Ovary (tissue), 3 donors: ENCODE measurements at regions not wholly inside any gene's neighbourhood (a gene's known extent, or its start where the extent isn't known, plus 50 kb on each side); places are given as distances from the start of the nearest gene placed in this dataset.

ENCODE experiments used
- EP300 ChIP-seq: sonication (generic); formaldehyde crosslinking; IDR thresholded peaks from one replicate; pipeline ENCODE4 v1.6.1; 2017; ENCODE audit warnings: antibody characterized with exemption
- POLR2A ChIP-seq: fragments of 450-650 bp; IDR thresholded peaks from one replicate; pipeline ENCODE4 v1.6.1; 2017; ENCODE audit warnings: antibody characterized with exemption, mild to moderate bottlenecking, moderate library complexity
- TF ChIP-seq, protein P1 (sequence below), 3 donors: fragments of 450-650 bp in 2 of 3; fragments of 200-600 bp in 1 of 3; IDR thresholded peaks; one replicate each; pipeline versions ENCODE4 v1.5.1 to v1.8.0; 2016 to 2022; ENCODE audit warnings: antibody characterized with exemption in 3 of 3, mild to moderate bottlenecking in 1 of 3
- donor health status: DM: no; HTN: no; CAD: no.

GRCh38 chr16:79662669-79663313 is 62.3 kb upstream of the MAF start:
- TF ChIP-seq, protein P1, sequence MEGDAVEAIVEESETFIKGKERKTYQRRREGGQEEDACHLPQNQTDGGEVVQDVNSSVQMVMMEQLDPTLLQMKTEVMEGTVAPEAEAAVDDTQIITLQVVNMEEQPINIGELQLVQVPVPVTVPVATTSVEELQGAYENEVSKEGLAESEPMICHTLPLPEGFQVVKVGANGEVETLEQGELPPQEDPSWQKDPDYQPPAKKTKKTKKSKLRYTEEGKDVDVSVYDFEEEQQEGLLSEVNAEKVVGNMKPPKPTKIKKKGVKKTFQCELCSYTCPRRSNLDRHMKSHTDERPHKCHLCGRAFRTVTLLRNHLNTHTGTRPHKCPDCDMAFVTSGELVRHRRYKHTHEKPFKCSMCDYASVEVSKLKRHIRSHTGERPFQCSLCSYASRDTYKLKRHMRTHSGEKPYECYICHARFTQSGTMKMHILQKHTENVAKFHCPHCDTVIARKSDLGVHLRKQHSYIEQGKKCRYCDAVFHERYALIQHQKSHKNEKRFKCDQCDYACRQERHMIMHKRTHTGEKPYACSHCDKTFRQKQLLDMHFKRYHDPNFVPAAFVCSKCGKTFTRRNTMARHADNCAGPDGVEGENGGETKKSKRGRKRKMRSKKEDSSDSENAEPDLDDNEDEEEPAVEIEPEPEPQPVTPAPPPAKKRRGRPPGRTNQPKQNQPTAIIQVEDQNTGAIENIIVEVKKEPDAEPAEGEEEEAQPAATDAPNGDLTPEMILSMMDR (IDR thresholded peaks at IDR 0.05): no peak
- TF ChIP-seq EP300 (no peak), POLR2A (no peak)
